HG02610 (cell line): ENCODE measurements at regions not wholly inside any gene's neighbourhood (a gene's known extent, or its start where the extent isn't known, plus 50 kb on each side); places are given as distances from the start of the nearest gene placed in this dataset.
"Not testable (repeated sequence)": the region's sequence is repeated elsewhere in the genome, so short reads cannot be mapped to it uniquely, and the experiment has no call there.

Experiments used
- ATAC-seq: cut with Tn5 transposase; IDR thresholded peaks from one replicate; pipeline ENCODE4 v1.9.1; 2021; ENCODE audit warnings: mild to moderate bottlenecking, moderate library complexity; ENCODE audit not compliant: unreplicated experiment

DNA sequence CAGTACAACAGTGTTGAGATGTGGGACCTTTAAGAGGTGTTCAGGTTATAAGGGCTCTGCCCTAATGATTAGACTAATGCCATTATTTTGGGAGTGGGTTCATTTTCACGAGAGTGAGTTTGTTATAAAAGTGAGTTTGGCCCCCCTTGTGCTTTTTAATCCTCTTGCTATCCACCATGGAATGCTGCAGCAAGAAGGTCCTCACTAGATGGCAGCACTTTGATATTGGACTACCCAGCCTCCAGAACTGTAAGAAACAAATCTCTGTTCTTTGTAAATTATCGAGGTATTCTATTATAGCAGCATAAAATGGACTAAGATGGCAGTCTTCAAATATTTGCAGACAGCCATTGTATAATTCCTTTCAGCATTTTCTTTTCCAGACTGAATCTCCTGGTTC is 212.4 kb downstream of the LRRC70 start:
- no peak for ATAC-seq

DNA sequence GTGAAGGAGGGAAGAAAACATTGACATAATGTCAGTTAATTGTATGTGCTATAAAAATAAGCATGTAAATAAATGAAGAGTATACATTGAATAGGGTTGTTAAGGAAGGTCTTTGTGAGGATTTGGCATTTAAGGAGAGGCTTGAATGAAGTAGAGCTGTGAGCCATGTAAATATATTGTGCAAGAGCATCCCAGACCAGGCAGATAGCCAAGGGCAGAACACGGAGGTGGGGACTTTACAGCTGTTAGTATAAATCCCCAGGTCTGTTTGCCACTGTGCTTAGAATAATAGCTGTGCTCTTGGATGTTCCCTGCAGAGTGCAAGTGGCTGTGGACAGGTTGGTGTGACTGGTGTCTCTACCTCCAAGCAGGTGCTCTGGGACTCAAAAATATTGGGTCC is 211.7 kb downstream of the LRRC70 start:
- ATAC-seq: no peak

DNA sequence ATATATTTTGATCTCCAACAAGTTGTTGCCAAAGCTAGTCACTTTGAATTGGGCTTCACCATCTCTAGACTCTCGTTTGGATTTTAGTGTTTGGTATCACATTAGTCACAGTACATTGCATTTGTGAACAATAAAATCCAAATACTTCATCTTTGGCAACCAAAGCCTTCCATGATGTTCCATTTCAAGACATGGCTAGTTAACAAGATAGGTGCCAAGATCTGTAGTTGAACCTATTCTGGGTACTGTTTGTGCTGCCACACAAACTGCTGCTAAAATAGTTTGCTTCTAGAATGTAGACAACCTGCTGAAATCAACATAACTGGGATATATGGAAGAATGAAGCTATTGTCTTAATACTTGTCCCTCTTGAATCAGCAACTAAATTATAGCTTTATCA is 207.5 kb downstream of the LRRC70 start:
- ATAC-seq: no peak

DNA sequence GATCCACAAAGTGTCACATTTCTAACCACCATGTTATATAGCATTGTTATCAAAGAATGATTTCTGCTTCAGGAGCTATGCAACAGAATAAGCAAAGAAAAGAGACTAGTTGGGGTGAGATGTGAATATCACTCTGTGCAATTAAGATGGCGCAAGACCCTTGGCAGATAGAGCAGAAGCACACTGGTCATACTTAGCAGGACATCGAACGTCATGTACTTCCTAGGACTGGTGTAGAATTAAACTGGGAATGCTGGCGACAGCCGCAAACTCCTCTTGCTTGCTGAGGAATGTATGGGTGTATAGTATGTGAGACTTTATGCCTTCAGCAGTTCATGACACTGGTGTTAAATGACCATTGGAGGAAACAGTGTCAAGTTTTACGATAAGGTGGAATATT is 207.0 kb downstream of the LRRC70 start:
- ATAC-seq: no peak

DNA sequence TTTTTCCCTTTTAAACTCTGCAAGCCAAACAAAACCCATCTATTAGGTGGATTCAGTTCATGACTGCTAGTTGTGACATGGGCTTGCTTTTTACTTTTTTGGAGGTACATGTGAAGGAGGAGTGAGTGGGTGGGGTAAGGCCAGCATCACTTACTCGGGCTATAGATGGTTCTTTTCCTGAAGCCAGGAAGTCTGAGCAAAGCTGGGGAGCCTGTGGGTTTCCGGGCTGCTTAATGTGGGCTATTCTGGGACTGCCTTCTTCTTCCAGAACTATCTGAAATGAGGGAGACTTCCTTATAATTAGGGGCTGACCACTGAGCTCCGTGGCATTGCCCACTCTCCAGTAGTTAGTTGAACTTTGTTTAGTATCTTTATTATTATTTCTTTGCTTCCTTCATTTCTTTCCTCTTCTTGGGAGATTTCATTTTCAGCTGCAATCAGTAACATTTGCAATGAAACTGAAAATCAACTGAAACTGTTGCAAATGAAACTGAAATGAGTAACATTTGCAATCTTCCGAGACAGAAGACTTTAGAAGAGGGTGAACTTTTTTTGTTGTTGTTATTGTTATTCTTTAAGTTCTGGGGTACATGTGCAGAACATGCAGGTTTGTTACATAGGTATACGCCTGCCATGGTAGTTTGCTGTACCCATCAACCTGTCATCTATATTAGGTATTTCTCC is 204.9 kb downstream of the LRRC70 start:
- ATAC-seq: peak; percentile 56

DNA sequence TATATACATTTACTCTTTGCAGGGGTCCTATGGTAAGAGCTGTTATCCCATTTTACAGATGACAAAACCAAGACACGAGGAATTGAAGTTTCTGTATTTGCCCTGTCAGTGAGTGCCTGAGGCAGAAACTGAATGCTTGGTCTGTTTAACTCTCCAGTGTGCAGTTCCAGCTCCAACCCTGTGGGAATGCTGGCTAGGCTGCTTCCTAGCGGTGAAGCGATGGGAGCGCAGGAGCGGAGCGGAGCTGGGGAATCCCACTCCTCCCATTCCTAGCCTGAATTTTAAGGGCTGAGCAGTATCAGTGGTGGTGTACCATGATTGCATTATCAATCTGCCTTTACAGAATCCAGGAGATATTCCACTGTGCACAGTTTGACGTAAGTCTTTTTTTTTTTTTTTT is 202.3 kb downstream of the LRRC70 start:
- ATAC-seq: no peak

DNA sequence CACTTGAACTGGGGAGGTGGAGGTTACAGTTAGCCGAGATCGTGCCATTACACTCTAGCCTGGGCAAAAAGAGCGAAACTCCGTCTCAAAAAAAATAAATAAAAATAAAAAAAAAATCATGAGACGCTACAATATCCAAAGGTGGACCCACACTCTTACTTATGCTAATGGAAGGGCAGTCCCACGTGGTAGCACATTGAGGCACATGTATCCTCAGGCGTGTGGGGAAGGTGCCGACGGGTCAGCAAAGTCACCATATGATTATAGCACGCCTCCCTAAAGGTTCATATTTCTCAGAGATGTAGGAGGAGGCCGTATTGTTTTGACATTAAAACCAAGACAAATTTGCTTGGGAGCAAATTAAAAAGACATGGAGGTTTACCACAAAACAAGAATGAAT is 201.6 kb downstream of the LRRC70 start:
- ATAC-seq: no peak

DNA sequence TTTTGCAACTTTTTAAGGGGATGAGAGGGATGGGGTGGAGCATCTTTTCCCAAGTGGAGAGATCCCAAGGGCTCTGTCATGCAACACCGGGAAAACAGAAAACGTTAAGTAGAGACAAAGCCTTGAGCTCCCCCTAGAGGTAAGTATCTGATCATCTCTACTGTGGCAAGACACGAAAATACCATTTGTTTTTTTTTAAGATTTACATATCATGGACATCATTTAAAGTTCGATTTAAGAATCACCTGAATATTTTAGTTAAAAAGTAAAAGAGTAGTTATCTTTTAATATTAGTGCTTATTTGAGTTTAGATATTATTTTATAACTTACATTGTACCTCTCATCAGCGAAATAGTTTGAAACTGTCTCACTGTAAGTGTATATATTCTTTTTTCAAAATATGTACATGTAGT is 200.4 kb downstream of the LRRC70 start:
- ATAC-seq: peak; percentile 50

DNA sequence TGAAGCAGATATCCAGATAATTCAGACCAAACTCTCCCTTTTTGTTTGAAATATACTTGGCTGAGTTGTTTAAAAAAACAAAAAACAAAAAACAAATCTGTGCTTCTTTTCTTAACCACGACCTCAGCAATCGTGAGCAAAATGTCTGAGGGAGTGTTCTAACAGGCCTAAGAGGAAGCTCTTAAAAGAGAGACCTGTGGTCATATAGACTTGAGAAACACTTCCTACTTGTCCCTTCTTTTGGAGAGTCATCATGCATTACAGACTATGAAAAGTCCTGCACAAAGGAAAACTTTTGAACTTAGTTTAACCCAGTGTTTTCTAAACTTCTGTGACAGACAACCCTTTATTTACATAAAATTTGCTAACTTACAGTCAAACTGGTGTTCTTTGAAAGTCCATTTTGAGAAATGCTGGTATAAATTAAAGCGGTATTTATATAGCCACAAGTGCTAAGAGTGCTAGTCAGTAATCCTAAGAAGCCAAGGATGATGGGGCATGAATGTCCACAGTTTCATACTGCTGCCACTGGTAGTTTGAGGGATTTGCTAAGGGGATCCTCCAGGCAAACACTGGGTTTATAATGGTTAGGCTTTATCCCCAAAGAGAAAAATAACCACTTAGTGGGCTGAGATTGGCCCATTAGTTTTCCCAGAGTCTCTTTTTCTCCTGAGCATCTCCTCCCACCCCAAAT is 199.8 kb downstream of the LRRC70 start:
- ATAC-seq: peak; percentile 35

DNA sequence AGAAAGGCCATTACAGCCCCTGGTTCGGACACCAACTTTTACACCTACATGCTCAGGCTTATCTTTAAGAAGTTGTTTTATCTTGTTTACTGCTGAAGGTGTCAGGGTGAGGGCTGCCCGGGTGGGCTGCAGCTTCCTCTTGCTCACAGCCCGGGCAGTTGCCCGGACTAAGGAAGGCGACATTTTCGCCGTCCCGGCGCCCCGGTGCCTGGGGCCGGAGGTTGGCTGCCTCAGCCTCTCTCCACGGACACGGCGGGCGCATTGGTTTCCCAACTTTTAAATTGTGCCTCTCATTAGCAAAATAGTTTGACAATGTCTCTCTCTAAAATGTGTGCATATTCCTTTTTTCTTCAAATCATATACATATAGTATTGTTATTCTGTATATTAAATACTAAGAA is 198.5 kb downstream of the LRRC70 start:
- ATAC-seq: not testable (repeated sequence)

DNA sequence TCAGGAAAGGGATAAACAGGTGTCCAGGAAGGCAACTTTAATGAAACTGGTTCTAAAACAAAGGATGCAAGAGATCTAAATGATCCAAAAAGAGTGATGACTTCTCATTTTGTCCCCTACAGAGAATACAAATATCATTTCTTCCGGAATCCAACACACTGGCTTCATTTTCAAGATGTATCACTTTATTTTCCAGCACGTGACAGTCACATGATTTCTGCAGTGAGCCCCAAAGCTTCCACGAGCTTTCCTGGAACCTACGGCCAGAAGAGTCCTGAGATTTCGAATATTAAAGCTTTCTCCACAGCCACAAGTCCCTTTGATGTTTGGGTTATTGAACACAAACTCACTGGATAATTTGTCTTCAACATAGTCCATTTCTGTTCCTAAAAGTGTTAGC is 198.0 kb downstream of the LRRC70 start:
- ATAC-seq: not testable (repeated sequence)

DNA sequence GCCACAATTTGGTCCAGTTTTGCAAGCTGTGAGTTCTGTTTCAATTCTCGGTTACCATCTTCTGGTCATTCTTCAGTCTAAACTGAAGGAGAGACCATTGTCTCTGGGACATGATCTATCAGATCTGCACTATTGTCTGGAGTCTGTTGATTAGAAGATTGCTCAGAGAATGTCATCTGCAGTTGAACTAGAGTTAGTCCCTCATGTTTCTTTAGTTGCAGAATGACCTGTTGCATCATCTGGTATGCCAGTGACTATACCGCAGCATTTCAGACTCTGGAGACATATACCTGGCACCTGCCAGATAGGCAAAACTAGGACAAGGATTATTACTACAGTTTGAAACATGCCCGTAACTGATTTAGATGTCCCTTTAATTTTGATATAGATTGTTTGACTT is 194.8 kb downstream of the LRRC70 start:
- no peak for ATAC-seq

DNA sequence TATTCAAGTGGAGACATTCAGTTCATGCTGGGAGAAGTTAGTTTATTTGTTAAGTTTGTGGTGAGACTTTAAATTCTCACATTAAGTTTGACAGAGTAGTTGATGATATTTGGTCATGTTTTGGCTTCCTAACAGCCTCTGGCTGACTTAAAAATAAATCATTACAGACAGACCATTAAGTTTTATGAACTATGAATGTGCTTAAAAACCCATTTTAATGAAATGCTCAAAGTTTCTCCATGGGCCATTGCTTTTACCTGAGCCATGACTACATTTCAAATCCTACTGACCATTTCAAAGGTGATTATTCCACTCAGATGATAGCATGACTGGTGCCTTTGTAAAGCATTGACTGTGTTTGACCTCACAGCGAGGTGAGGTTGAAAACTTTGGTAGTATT is 192.7 kb downstream of the LRRC70 start:
- ATAC-seq: no peak

DNA sequence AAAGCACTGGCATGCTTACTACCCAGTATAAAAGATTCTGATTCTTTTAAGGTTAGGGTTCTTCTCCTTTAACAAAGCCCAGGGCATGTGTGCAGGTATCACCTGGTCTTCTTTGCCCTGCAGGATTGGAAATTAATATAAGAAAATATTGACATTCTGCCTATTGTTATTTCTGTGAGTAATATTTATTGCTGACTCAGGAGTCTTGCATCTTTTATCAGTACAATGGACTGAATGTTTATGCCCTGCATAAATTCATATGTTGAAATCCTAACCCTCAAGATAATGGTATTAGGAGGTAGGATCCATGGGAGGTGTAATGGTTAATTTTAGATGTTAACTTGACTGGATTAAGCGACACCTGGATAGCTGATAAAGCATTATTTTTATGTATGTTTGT is 189.0 kb downstream of the LRRC70 start:
- no peak for ATAC-seq

DNA sequence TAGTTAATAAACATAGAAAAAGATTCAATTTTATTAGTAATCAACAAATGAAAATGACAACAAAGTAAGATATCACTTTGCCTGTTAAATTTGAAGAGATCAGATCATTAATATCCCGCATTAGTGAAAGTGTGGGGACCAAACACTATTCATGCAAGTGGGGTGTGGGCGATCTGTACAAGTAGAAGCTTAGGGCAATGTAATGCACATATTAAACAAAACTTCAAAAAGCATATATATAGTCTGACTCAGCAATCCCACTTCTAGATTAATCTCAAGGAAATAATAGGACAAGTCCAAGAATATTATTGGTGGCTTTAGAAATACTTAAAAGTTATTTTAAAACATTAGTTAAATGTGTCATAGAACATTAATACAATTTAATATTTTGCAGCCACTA is 188.5 kb downstream of the LRRC70 start:
- ATAC-seq: no peak

DNA sequence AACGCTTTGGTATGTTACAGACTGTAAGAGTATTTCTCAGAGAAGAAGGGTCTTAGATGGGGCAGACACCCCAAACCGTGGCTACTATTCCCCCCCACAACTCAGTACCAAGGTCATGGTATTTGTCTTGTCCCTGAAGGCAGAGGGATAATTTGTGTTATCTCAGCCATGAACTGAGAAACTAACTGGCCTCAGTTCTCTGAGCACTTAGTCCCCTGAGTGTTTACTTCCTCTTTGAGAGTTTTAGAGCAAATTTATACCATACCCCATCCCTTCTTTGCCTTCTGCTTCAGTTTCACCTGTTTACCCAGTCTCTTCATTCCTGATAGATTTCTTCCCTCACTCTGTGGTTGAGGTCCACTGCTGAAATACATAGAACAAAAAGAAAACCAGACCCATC is 183.9 kb downstream of the LRRC70 start:
- no peak for ATAC-seq

DNA sequence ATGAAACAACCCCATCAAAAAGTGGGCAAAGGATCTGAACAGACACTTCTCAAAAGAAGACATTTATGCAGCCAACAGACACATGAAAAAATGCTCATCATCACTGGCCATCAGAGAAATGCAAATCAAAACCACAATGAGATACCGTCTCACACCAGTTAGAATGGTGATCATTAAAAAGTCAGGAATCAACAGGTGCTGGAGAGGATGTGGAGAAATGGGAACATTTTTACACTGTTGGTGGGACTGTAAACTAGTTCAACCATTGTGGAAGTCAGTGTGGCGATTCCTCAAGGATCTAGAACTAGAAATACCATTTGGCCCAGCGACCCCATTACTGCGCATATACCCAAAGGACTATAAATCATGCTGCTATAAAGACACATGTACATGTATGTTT is 179.1 kb downstream of the LRRC70 start:
- ATAC-seq: not testable (repeated sequence)

DNA sequence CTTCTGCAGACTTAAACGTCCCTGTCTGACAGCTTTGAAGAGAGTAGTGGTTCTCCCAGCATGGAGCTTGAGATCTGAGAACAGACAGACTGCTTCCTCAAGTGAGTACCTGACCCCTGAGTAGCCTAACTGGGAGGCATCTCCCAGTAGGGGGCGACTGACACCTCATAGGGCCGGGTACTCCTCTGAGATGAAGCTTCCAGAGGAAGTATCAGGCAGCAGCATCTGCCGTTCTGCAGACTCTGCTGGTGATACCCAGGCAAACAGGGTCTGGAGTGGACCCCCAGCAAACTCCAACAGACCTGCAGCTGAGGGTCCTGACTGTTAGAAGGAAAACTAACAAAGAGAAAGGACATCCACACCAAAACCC is 174.4 kb downstream of the LRRC70 start:
- not testable (repeated sequence) for ATAC-seq

DNA sequence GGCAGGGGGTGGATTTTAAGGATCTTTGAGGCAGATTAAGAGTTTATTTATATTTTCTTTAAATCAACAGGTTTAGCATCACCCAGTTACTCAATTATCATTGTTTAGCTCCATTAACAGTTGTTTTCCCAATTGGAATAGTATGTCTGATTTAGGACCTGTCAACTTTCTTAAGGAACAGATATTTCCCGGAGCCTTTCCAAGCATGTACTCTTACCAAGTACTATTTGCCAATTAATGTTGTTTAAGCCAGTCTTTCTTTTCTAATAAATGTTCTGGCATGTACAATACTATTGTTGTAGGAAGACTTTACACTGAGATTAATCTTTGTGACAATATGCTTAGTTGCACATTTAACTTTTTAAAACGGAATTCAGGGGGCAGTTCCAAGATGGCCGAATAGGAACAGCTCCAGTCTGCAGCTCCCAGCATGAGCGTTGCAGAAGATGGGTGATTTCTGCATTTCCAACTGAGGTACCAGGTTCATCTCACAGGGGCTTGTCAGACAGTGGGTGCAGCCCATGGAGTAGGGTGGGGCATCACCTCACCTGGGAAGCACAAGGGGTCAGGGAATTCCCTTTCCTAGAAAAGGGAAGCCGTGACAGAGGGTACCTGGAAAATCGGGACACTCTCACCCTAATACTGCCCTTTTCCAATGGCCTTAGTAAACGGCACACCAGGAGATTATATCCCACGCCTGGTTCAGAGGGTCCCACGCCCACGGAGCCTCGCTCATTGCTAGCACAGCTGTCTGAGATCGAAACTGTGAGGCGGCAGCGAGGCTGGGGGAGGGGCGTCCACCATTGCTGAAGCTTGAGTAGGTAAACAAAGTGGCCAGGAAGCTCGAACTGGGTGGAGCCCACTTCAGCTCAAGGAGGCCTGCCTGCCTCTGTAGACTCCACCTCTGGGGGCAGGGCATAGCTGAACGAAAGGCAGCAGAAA is 173.7 kb downstream of the LRRC70 start:
- not testable (repeated sequence) for ATAC-seq

DNA sequence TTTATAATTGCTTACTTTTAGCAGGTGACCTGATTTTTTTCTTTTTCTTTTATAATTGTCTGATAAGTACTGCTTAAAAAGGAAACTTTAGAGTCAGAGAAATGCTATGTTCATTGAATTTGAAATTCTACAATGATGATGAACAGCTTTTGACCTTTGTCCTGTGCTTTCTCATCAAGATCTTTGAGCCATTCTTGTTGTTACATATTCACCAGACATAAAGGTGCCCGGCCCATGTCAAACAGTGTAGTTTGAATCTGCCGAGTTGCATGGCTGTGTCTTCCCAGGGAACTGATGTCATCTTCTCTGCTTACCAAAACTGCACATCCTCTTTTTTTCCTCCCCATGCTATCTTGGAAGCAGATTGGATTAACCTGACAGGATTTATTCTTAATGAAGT is 163.6 kb downstream of the LRRC70 start:
- no peak for ATAC-seq

DNA sequence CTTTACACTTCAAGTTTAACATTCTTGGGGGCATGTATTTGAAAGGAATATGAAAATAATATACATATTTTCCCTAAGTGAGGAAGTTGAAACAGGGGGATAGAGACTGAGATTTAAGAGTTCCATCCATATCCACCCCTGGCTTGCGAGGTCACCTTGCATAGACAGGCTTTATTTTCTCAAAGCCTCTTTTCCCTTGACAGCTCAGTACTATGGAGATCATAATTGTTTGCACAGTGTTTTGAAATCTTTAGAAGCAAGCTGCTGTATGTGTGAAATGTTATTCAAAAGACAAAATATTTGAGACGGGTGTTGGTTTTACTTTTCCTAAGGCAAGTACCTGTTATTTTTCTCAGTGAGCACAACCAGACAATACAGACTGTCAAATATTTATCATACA is 163.1 kb downstream of the LRRC70 start:
- ATAC-seq: no peak

DNA sequence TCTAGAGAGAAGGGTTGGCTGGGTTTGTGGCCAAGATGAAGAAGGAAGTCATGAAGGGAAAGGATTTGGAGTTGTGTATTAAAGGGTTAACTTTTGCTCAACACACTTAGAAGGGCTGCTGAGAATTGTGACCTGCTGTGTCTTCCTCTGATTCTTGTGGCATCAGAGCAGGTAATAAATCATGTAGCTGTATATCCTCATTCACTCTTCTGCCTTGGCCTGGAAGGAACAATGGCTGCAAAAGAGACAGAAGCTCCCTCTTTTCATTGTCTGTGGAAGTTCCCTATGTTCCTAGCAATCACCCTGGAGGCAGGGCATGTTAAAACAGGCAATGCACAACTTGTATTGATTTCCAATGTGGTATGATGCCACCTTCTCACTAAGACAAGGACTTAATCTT is 159.1 kb downstream of the LRRC70 start:
- ATAC-seq: no peak
